ENCODE measurements at regions not wholly inside any gene's neighbourhood (a gene's known extent, or its start where the extent isn't known, plus 50 kb on each side); places are given as distances from the start of the nearest gene placed in this dataset.
A peak's percentile ranks its signal among the peaks of the same experiment; 100 is the strongest.

DNA sequence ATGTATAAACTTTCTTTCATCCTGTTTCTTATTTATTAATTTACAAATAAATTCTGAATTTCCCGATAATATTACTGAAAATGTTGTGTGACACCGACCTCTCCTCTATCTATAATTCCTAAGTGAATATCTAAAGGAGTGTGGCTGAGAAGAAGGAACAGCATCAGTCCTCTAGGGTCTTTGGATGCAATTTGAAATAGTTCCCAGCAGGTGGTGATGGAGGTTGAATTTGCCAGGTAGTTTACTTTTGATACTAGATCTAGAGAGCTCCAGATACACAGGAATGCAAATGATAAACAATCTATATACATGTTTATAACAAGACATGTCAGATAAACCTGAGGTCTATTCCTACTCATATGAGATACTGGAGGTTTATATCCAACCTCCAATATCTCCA lies 305.4 kb downstream of the PCDH18 start:
- TF ChIP-seq, protein P1, sequence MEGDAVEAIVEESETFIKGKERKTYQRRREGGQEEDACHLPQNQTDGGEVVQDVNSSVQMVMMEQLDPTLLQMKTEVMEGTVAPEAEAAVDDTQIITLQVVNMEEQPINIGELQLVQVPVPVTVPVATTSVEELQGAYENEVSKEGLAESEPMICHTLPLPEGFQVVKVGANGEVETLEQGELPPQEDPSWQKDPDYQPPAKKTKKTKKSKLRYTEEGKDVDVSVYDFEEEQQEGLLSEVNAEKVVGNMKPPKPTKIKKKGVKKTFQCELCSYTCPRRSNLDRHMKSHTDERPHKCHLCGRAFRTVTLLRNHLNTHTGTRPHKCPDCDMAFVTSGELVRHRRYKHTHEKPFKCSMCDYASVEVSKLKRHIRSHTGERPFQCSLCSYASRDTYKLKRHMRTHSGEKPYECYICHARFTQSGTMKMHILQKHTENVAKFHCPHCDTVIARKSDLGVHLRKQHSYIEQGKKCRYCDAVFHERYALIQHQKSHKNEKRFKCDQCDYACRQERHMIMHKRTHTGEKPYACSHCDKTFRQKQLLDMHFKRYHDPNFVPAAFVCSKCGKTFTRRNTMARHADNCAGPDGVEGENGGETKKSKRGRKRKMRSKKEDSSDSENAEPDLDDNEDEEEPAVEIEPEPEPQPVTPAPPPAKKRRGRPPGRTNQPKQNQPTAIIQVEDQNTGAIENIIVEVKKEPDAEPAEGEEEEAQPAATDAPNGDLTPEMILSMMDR (IDR thresholded peaks at IDR 0.05; ENCODE audit: low read depth, low read length), result peak; percentile 43
- no peak overlapping the region for H3K4me3 ChIP-seq (replicated peaks in 1 of 2; ENCODE audit: low read depth in 2 of 2, low read length in 2 of 2)
- peak; percentile 23 to 48 for DNase-seq (ENCODE audit: low read depth in 2 of 2)

DNA sequence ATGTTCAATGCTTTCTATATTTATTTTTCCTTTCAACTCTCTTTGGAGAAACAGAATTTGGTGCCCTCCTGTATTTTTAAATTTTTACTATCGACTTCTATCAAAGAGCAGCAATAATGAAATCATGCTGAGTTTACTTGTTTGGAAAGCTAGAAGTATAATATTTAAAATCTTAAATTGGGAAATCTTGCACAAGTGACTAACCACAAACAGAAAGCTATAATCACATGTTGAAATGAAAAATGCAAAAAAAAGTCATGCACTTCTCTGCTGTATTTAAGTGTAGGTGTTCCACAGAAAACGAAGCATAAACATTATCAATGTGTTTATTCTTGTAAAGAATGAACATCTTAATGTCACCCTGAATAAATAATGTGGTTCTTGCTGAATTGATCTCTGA lies 306.1 kb downstream of the PCDH18 start:
- TF ChIP-seq, protein P1 (IDR thresholded peaks at IDR 0.05; ENCODE audit: low read depth, low read length), result no peak
- DNase-seq (ENCODE audit: low read depth in 2 of 2), result no peak
- H3K4me3 ChIP-seq (replicated peaks in 1 of 2; ENCODE audit: low read depth in 2 of 2, low read length in 2 of 2), result no peak overlapping the region

DNA sequence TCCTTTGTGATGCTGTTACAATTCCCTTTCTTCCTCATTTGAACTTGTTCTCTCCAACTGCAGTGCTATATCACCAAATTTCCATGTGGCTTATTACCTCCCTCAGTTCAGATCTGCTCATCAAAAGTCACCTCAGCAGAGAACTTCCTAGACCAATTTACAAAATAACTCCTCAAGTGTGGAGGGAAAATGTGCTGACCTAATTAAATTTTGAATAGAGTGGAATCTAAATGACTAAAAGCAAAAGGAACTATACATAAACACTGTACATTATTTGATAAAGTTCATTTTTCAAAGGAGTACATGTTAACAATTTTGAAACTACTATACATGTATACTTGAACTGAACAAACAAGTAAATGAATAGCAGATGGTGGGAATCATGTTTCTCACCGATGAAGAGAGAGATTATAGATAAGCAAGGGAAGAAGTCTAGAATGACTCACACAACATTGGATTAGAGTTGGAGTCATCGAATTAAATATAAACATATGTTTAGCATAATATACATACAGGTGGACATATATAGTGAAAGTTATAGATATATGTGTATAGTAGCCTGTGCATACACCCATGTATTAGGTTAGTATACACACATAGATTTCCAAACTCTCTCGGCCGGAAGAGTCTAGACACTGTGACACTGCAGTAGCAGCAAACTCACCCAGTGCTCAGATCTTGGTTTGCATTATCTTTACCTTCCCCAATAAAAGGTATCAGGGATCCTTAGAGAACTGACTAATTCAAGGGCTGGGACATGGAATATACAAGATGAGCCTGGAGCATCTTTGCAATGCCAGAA lies 318.7 kb downstream of the PCDH18 start:
- no peak for DNase-seq (ENCODE audit: low read depth in 2 of 2)
- TF ChIP-seq, protein P1 (IDR thresholded peaks at IDR 0.05; ENCODE audit: low read depth, low read length), result no peak
- H3K4me3 ChIP-seq (replicated peaks in 1 of 2; ENCODE audit: low read depth in 2 of 2, low read length in 2 of 2), result no peak overlapping the region

DNA sequence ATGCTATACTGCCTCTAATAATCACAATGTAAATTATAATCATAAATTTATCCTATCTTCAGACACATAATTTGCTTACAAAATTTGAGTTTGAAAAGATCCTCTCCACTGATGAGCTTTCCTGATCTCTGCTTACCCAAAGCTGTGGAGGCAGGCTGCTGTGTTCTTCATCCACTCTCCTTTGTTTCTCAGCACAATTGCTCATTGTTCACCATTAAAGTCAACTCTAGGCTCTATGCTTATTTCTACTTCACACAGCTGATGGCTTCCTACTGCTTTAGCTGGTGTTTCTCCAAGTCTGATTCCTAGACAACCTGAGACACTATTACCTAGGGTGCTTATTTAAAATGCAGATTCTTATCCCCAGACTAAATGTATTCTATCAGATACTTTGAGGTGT lies 319.7 kb downstream of the PCDH18 start:
- TF ChIP-seq, protein P1 (IDR thresholded peaks at IDR 0.05; ENCODE audit: low read depth, low read length), result no peak
- no peak overlapping the region for H3K4me3 ChIP-seq (replicated peaks in 1 of 2; ENCODE audit: low read depth in 2 of 2, low read length in 2 of 2)
- no peak for DNase-seq (ENCODE audit: low read depth in 2 of 2)

DNA sequence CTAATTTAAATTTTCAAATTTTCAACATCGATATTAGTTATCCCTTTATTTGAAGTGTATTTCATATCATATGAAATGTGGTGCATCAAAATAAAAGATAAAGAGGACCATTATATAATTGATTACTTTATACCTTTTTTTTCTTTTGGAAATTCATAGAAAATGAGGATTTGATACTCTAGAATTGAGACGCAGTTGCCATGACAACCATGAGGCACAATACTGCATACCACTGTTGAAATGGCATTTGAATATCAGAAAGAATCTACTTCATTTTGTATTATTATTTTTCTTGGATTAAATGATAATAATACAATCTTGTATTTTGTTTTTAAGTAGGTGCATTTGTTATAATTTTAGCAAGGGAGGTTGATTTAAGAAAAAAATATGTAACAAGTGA lies 323.1 kb downstream of the PCDH18 start:
- TF ChIP-seq, protein P1 (IDR thresholded peaks at IDR 0.05; ENCODE audit: low read depth, low read length), result no peak
- no peak overlapping the region for H3K4me3 ChIP-seq (replicated peaks in 1 of 2; ENCODE audit: low read depth in 2 of 2, low read length in 2 of 2)
- no peak for DNase-seq (ENCODE audit: low read depth in 2 of 2)

DNA sequence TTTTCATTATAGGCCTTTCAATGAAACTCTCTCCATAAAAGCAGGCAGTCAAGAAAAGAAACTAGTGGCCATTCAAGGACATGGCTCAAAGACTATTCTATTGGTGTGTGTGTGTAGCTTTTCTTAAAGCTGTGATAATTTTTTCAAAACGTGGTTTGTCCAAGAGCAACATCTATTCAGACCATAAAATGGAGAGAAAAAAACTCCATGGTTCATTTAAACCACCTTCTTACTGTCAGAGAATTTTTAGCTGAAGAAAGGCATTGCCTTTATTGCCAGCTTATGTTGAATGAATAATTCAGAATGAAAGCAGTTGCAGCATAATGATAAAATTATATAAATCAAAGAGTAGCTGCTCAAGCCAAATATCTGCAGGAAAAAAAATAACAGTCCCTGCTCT lies 325.5 kb downstream of the PCDH18 start:
- DNase-seq (ENCODE audit: low read depth in 2 of 2), result no peak
- TF ChIP-seq, protein P1 (IDR thresholded peaks at IDR 0.05; ENCODE audit: low read depth, low read length), result no peak

DNA sequence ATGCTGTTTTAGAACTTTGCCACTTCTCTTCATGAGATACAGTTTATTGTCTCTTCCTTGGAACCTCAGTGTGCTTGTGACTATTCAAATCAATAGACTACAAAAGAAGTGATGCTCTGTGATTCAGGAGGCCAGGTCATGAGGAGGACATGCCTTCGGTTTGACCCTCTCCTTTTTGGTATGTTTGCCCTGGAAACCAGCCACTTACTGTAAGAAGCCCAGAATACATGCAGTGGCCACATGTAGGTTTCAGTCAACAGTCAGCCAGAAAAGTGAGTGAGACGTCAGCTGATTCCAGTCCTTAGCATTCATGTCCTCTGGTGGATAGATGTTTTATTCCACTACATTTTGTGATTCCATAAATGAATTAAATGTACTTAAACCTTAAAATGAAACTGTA lies 328.7 kb downstream of the PCDH18 start:
- H3K4me3 ChIP-seq (replicated peaks in 1 of 2; ENCODE audit: low read depth in 2 of 2, low read length in 2 of 2), result no peak overlapping the region
- TF ChIP-seq, protein P1 (IDR thresholded peaks at IDR 0.05; ENCODE audit: low read depth, low read length), result no peak
- DNase-seq (ENCODE audit: low read depth in 2 of 2), result peak; percentile 26 to 80

More for the DNA sequence above, 325.5 kb downstream of the PCDH18 start:
- H3K4me3 ChIP-seq (replicated peaks in 1 of 2; ENCODE audit: low read depth in 2 of 2, low read length in 2 of 2), result no peak overlapping the region

Measured in cardiac fibroblast (primary cell).